ENCODE measurements at regions not wholly inside any gene's neighbourhood (a gene's known extent, or its start where the extent isn't known, plus 50 kb on each side); places are given as distances from the start of the nearest gene placed in this dataset.

DNA sequence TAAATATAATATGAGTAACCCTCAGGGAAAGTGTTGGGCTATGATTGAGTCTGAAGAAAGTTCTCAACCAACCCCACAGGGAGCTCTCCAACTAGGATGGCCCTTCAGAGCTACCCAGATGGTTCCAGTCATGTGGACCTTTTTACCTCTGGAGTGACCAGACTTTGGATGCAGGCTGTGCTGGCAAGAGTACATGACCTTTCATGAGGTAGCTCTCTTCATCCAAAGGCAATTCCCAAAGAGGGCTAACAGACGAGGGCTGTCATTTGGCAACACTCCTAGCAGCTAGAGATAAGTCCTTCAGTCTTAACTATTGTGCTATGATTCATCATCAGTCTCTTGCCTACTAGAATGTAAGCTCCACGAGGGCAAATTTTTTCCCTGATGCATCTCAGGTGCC lies 75.4 kb downstream of the DUSP6 start:
- intact Hi-C loops (cut with DNase I; ENCODE audit: low total_unique reads) = no loop called here
- Histone ChIP-seq H3K27me3 (no peaks in the 10 kb centered on the region), H3K36me3 (no peaks in the 10 kb centered on the region), H3K9me3 (no peaks in the 10 kb centered on the region), H3K4me3 (no peak overlapping the region), H3K27ac (no peak overlapping the region), H3K4me1 (no peaks in the 10 kb centered on the region)
- in situ Hi-C loops (cut with MboI; ENCODE audit: low sequenced_read_pairs in 4 of 4) = loop anchor here in 1 of 4 donors (25.0 kb wide), 1 partner anchor 110 kb away; no protein-coding TSS in a partner anchor
- ATAC-seq = no peak
- TF ChIP-seq CTCF (IDR thresholded peaks at IDR 0.05 in 4 of 5, conservative IDR thresholded peaks at IDR 0.05 in 1 of 5) = no peak
- no peak for DNase-seq

- intact Hi-C loops (cut with DNase I; ENCODE audit: low total_unique reads) (no loop called here), in situ Hi-C loops (cut with MboI; ENCODE audit: low sequenced_read_pairs in 4 of 4) (no loop called here)
- DNase-seq (no peak), ATAC-seq (no peak)
- Histone ChIP-seq H3K27me3 (no peaks in the 10 kb centered on the region), H3K27ac (no peak overlapping the region), H3K36me3 (no peaks in the 10 kb centered on the region), H3K9me3 (no peaks in the 10 kb centered on the region), H3K4me3 (no peak overlapping the region), H3K4me1 (no peaks in the 10 kb centered on the region)
- no peak for TF ChIP-seq POLR2A (IDR thresholded peaks at IDR 0.05)
- no peak for TF ChIP-seq CTCF (IDR thresholded peaks at IDR 0.05 in 4 of 5, conservative IDR thresholded peaks at IDR 0.05 in 1 of 5)
Observed at GRCh38 chr12:89273525-89273924, 78.8 kb downstream of the DUSP6 start.

GRCh38 chr12:89270548-89270947 lies 81.8 kb downstream of the DUSP6 start:
- TF ChIP-seq POLR2A (IDR thresholded peaks at IDR 0.05) = no peak
- no peak for TF ChIP-seq CTCF (IDR thresholded peaks at IDR 0.05 in 4 of 5, conservative IDR thresholded peaks at IDR 0.05 in 1 of 5)
- intact Hi-C loops (cut with DNase I; ENCODE audit: low total_unique reads) (no loop called here), in situ Hi-C loops (cut with MboI; ENCODE audit: low sequenced_read_pairs in 4 of 4) (no loop called here)
- no peaks in the 10 kb centered on the region for H3K9me3 ChIP-seq
- H3K36me3 ChIP-seq = no peaks in the 10 kb centered on the region
- no peaks in the 10 kb centered on the region for H3K27me3 ChIP-seq
- H3K4me1 ChIP-seq = no peaks in the 10 kb centered on the region
- no peak for DNase-seq
- no peak overlapping the region for H3K27ac ChIP-seq
- no peak overlapping the region for H3K4me3 ChIP-seq
- no peak for ATAC-seq

GRCh38 chr12:89269174-89269573 lies 83.1 kb downstream of the DUSP6 start:
- no peak for ATAC-seq

More at GRCh38 chr12:89269174-89269573, 83.1 kb downstream of the DUSP6 start:
- DNase-seq = no peak
- Histone ChIP-seq H3K27me3 (no peaks in the 10 kb centered on the region), H3K27ac (no peak overlapping the region), H3K4me1 (no peaks in the 10 kb centered on the region), H3K4me3 (no peak overlapping the region), H3K9me3 (no peaks in the 10 kb centered on the region), H3K36me3 (no peaks in the 10 kb centered on the region)
- intact Hi-C loops (cut with DNase I; ENCODE audit: low total_unique reads) = no loop called here
- TF ChIP-seq CTCF (IDR thresholded peaks at IDR 0.05 in 4 of 5, conservative IDR thresholded peaks at IDR 0.05 in 1 of 5) (no peak), POLR2A (IDR thresholded peaks at IDR 0.05) (no peak)
- in situ Hi-C loops (cut with MboI; ENCODE audit: low sequenced_read_pairs in 4 of 4) = no loop called here
